HepG2 (cell line): ENCODE measurements at regions not wholly inside any gene's neighbourhood (a gene's known extent, or its start where the extent isn't known, plus 50 kb on each side); places are given as distances from the start of the nearest gene placed in this dataset.

Experiments used
- ATAC-seq: fragments of 200-7000 bp; cut with Tn5 transposase; 3 replicates; pipeline ENCODE4 v1.9.1; 2020; ENCODE audit warnings: mild to moderate bottlenecking, moderate library complexity
- BruUV-seq: library from RNA; stranded (reverse); fragments of 400-500 nt; replicated peaks from 2 replicates; lab custom pipeline; 2021; lab: Mats Ljungman, UMichigan
- CTCF ChIA-PET: fragments of 300-600 bp; formaldehyde crosslinking; extraction: SDS; loops from one replicate; lab custom pipeline; 2021; ENCODE audit warnings: low total read pairs, inconsistent platforms, low intra/inter-chr PET ratio; lab: Yijun Ruan, JAX
- POLR2A ChIA-PET: fragments of 350-600 bp; sonication (Branson Sonifier 250); formaldehyde crosslinking; loops from one replicate; lab custom pipeline; 2020; ENCODE audit warnings: antibody characterized with exemption, inconsistent platforms; lab: Yijun Ruan, JAX
- DNase-seq: peaks from one replicate; pipeline ENCODE4 v3.0.0-alpha.2; 2015; ENCODE audit warnings: low spot score
- FAIRE-seq: peaks from 3 replicates; lab custom pipeline; 2011; peaks lifted over from hg19 to GRCh38; lab: Jason Lieb, UNC
- H2AFZ ChIP-seq: one replicate; pipeline ENCODE4 v1.6.1; 2011; ENCODE audit warnings: low read length, inconsistent platforms
- H3K27ac ChIP-seq: fragments of 300-600 bp; 3 replicates; pipeline ENCODE4 v1.8.0; 2011; ENCODE audit warnings: mixed run types, mild to moderate bottlenecking, mixed read lengths, low read length, inconsistent platforms; ENCODE audit not compliant: insufficient read depth; ENCODE audit errors: extremely low read length
- H3K27me3 ChIP-seq, 2 experiments: fragments of 200-600 bp in 1 of 2; 2 replicates in 1 of 2; 3 replicates in 1 of 2; pipeline versions ENCODE4 v1.6.0 to v1.8.0; 2011; ENCODE audit warnings: low read length in 2 of 2, mild to moderate bottlenecking in 2 of 2, moderate library complexity in 2 of 2, inconsistent platforms in 1 of 2; ENCODE audit not compliant: insufficient read depth in 2 of 2, control insufficient read depth in 1 of 2
- H3K36me3 ChIP-seq, 2 experiments: fragments of 200-600 bp in 1 of 2; replicated peaks in 1 of 2; 2 replicates in 1 of 2; 3 replicates in 1 of 2; pipeline versions ENCODE4 v1.5.1 to v1.8.0; 2011; ENCODE audit warnings: low read length in 2 of 2, inconsistent platforms in 1 of 2; ENCODE audit not compliant: insufficient read depth in 2 of 2, control insufficient read depth in 1 of 2
- H3K4me1 ChIP-seq: 2 replicates; pipeline ENCODE4 v1.5.1; 2012; ENCODE audit warnings: low read length, inconsistent platforms; ENCODE audit not compliant: insufficient read depth
- H3K4me2 ChIP-seq: 2 replicates; pipeline ENCODE4 v1.6.0; 2011; ENCODE audit warnings: low read depth, low read length, inconsistent platforms
- H3K4me3 ChIP-seq, 3 experiments: fragments of 200-600 bp in 1 of 3; sonication (generic), shearing (Covaris generic) in 1 of 3; replicated peaks in 1 of 3; 2 replicates each; pipeline ENCODE4 v1.5.1; 2011 to 2016; ENCODE audit warnings: low read length in 3 of 3, inconsistent platforms in 2 of 3, low read depth in 2 of 3, mild to moderate bottlenecking in 2 of 3, control low read depth in 1 of 3, mixed read lengths in 1 of 3; ENCODE audit not compliant: insufficient read depth in 1 of 3
- H3K79me2 ChIP-seq: one replicate; pipeline ENCODE4 v1.6.1; 2011; ENCODE audit warnings: low read length, inconsistent platforms; ENCODE audit not compliant: insufficient read depth
- H3K9ac ChIP-seq: 2 replicates; pipeline ENCODE4 v1.6.0; 2011; ENCODE audit warnings: mild to moderate bottlenecking, low read depth, low read length, inconsistent platforms; ENCODE audit not compliant: insufficient read depth
- H3K9me3 ChIP-seq: 2 replicates; pipeline ENCODE4 v1.5.1; 2012; ENCODE audit warnings: mild to moderate bottlenecking, low read length
- H4K20me1 ChIP-seq: 2 replicates; pipeline ENCODE4 v1.6.0; 2011; ENCODE audit warnings: inconsistent platforms, mild to moderate bottlenecking, low read length, moderate library complexity; ENCODE audit not compliant: insufficient read depth
- GLI4 ChIP-seq: sonication (generic); formaldehyde crosslinking; IDR thresholded peaks from 2 replicates; pipeline ENCODE4 v1.5.1; 2020; ENCODE audit warnings: missing genetic modification reagents, mild to moderate bottlenecking, moderate library complexity, borderline replicate concordance
- KLF16 ChIP-seq, 2 experiments: sonication (generic) in 1 of 2; formaldehyde crosslinking in 1 of 2; IDR thresholded peaks; 2 replicates each; pipeline versions ENCODE4 v1.6.1 to v1.8.0; 2016 to 2023; ENCODE audit warnings: missing genetic modification reagents in 2 of 2, missing compliant biosample characterization in 1 of 2
- NAIF1 ChIP-seq: sonication (generic); formaldehyde crosslinking; IDR thresholded peaks from 2 replicates; pipeline ENCODE4 v1.5.0; 2020; ENCODE audit warnings: mild to moderate bottlenecking, missing genetic modification reagents, borderline replicate concordance
- PPARG ChIP-seq: conservative IDR thresholded peaks from 2 replicates; pipeline ENCODE4 v1.6.1; 2016; ENCODE audit warnings: missing biosample characterization, missing genetic modification reagents
- RAD21 ChIP-seq: fragments of 450-650 bp; formaldehyde crosslinking; IDR thresholded peaks from 2 replicates; pipeline ENCODE4 v1.5.0; 2020; ENCODE audit warnings: mild to moderate bottlenecking
- RBAK ChIP-seq: sonication (generic); formaldehyde crosslinking; IDR thresholded peaks from 2 replicates; pipeline ENCODE4 v1.5.1; 2020; ENCODE audit warnings: mild to moderate bottlenecking, missing genetic modification reagents
- SIX4 ChIP-seq: sonication (generic); formaldehyde crosslinking; IDR thresholded peaks from 2 replicates; pipeline ENCODE4 v1.4.0; 2020; ENCODE audit warnings: missing genetic modification reagents
- SMAD9 ChIP-seq: sonication (generic); formaldehyde crosslinking; IDR thresholded peaks from 2 replicates; pipeline ENCODE4 v1.5.1; 2020; ENCODE audit warnings: mild to moderate bottlenecking, missing genetic modification reagents
- ZBTB1 ChIP-seq: sonication (generic); formaldehyde crosslinking; IDR thresholded peaks from 2 replicates; pipeline ENCODE4 v1.4.0; 2020; ENCODE audit warnings: missing genetic modification reagents, borderline replicate concordance
- ZBTB37 ChIP-seq: sonication (generic); formaldehyde crosslinking; IDR thresholded peaks from 2 replicates; pipeline ENCODE4 v1.4.0; 2020; ENCODE audit warnings: mild to moderate bottlenecking, missing genetic modification reagents
- ZNF549 ChIP-seq: sonication (generic); formaldehyde crosslinking; IDR thresholded peaks from 2 replicates; pipeline ENCODE4 v1.5.0; 2020; ENCODE audit warnings: missing genetic modification reagents
- ZNF670 ChIP-seq: sonication (generic); formaldehyde crosslinking; IDR thresholded peaks from 2 replicates; pipeline ENCODE4 v1.8.0; 2022; ENCODE audit warnings: mild to moderate bottlenecking, missing genetic modification reagents, borderline replicate concordance
- ZNF768 ChIP-seq: sonication (generic); formaldehyde crosslinking; IDR thresholded peaks from 2 replicates; pipeline ENCODE4 v1.4.0; 2020; ENCODE audit warnings: missing genetic modification reagents
- ZXDC ChIP-seq: sonication (generic); formaldehyde crosslinking; IDR thresholded peaks from 2 replicates; pipeline ENCODE4 v1.5.0; 2020; ENCODE audit warnings: mild to moderate bottlenecking, missing genetic modification reagents
- WGBS: methylation state at CpG from one replicate; pipeline ENCODE4 v1.1.6; 2017; ENCODE audit warnings: low lambda C conversion rate; 5-methylcytosine and 5-hydroxymethylcytosine counted together
- in situ Hi-C: cut with HindIII; loops from 2 replicates; pipeline ENCODE4 v1.10.0; 2017; ENCODE audit warnings: low pct_unique_long_range_greater_than_20kb; ENCODE audit not compliant: extremely low pct_ligation_motif_present
- intact Hi-C: fragments of 100-400 bp; cut with micrococcal nuclease; formaldehyde crosslinking; loops from one replicate; pipeline ENCODE4 v1.10.0; 2022; ENCODE audit not compliant: unreplicated experiment
- TF ChIP-seq, protein P1 (sequence below): sonication (generic); formaldehyde crosslinking; IDR thresholded peaks from 2 replicates; pipeline ENCODE4 v1.4.0; 2020; ENCODE audit warnings: missing genetic modification reagents

DNA sequence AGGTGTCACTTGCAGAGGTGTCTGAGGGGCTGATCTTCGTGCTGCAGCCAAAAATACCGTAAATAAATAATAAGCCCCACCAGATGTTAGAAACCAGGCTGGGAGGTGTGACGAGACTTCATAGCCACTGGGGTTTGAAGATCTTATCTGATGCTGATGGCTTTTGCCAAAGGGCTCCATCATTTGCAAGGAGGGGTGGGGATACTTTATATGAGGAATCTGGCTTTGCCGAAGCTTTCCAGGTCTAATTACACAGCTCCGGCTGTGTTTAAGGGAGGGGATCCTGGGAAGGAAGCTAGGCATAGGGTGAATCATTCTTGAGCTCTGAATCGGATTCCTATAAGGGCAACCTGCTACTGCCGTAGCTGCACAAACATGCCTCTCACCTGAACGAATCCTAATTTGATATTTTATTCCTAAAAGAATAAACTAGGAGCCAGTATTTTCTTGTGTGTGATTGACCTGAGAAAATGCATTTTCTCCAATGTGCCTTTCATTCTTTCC, 249.6 kb downstream of the SOD2 start:
- ATAC-seq = no peak
- WGBS = 4% methylated on average over 8 of the region's 8 CpGs
- H3K4me2 ChIP-seq = no peak overlapping the region
- H3K4me3 ChIP-seq = no peak overlapping the region
- no peaks in the 10 kb centered on the region for H3K36me3 ChIP-seq
- no peaks in the 10 kb centered on the region for H4K20me1 ChIP-seq
- no peaks in the 10 kb centered on the region for H3K4me1 ChIP-seq
- no peak for FAIRE-seq
- no TSS peak for BruUV-seq
- in situ Hi-C loops (no loop called here), intact Hi-C loops (no loop called here)
- H3K9me3 ChIP-seq = no peaks in the 10 kb centered on the region
- no peaks in the 10 kb centered on the region for H3K79me2 ChIP-seq
- ChIA-PET POLR2A (no interaction called here), CTCF (no interaction called here)
- no peak overlapping the region for H3K27ac ChIP-seq
- TF ChIP-seq ZBTB37 (CRISPR knock-in tag) (no peak), RAD21 (CRISPR knock-in tag) (no peak), KLF16 (CRISPR knock-in tag; IDR thresholded peaks at IDR 0.05) (no peak), ZNF768 (CRISPR knock-in tag) (no peak), SIX4 (CRISPR knock-in tag) (no peak), SMAD9 (CRISPR knock-in tag) (no peak)
- no peak for DNase-seq
- peaks cover 2 to 66% of the 10 kb centered on the region in 2 experiments; a peak in 3 of 5 replicates for H3K27me3 ChIP-seq
- no peak overlapping the region for H3K9ac ChIP-seq
- H2AFZ ChIP-seq = no peak overlapping the region

GRCh38 chr6:159441704-159441981, 251.4 kb downstream of the SOD2 start:
- Histone ChIP-seq H3K27me3 (peaks cover 2 to 68% of the 10 kb centered on the region in 2 experiments; a peak in 3 of 5 replicates), H4K20me1 (no peaks in the 10 kb centered on the region), H3K27ac (no peak overlapping the region), H3K4me1 (no peaks in the 10 kb centered on the region), H3K36me3 (no peaks in the 10 kb centered on the region), H3K4me2 (no peak overlapping the region), H3K9ac (no peak overlapping the region), H2AFZ (no peak overlapping the region), H3K4me3 (no peak overlapping the region), H3K79me2 (no peaks in the 10 kb centered on the region), H3K9me3 (no peaks in the 10 kb centered on the region)
- ATAC-seq (no peak), DNase-seq (no peak), FAIRE-seq (no peak)
- in situ Hi-C loops = no loop called here
- ChIA-PET POLR2A (no interaction called here), CTCF (no interaction called here)
- intact Hi-C loops = no loop called here
- no TSS peak for BruUV-seq
- 2% methylated on average over 6 of the region's 6 CpGs for WGBS
- TF ChIP-seq RBAK (CRISPR knock-in tag) = no peak
- TF ChIP-seq GLI4 (CRISPR knock-in tag) = no peak
- TF ChIP-seq NAIF1 (CRISPR knock-in tag) = no peak
- no peak for TF ChIP-seq ZNF670 (CRISPR knock-in tag)
- no peak for TF ChIP-seq ZBTB1 (CRISPR knock-in tag)
- TF ChIP-seq, protein P1, sequence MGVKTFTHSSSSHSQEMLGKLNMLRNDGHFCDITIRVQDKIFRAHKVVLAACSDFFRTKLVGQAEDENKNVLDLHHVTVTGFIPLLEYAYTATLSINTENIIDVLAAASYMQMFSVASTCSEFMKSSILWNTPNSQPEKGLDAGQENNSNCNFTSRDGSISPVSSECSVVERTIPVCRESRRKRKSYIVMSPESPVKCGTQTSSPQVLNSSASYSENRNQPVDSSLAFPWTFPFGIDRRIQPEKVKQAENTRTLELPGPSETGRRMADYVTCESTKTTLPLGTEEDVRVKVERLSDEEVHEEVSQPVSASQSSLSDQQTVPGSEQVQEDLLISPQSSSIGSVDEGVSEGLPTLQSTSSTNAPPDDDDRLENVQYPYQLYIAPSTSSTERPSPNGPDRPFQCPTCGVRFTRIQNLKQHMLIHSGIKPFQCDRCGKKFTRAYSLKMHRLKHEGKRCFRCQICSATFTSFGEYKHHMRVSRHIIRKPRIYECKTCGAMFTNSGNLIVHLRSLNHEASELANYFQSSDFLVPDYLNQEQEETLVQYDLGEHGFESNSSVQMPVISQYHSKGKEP = no peak
- no peak for TF ChIP-seq ZNF549
- no peak for TF ChIP-seq PPARG (CRISPR knock-in tag)
- TF ChIP-seq ZXDC (CRISPR knock-in tag) = no peak
